B cell (primary cell): ENCODE measurements at regions not wholly inside any gene's neighbourhood (a gene's known extent, or its start where the extent isn't known, plus 50 kb on each side); places are given as distances from the start of the nearest gene placed in this dataset.

Source experiments
- ATAC-seq: fragments of 200-7000 bp; cut with Tn5 transposase; one replicate; pipeline ENCODE4 v1.10.0; 2021; ENCODE audit warnings: low read depth, mild to moderate bottlenecking, moderate number of reproducible peaks, moderate library complexity
- CTCF ChIA-PET: fragments of 350-600 bp; sonication (Branson Sonifier 250); formaldehyde crosslinking; loops from one replicate; lab custom pipeline; 2021; ENCODE audit warnings: antibody characterized with exemption, inconsistent platforms; lab: Charles Lee
- POLR2A ChIA-PET: fragments of 350-600 bp; sonication (Branson Sonifier 250); formaldehyde crosslinking; loops from one replicate; lab custom pipeline; 2021; ENCODE audit warnings: antibody characterized with exemption; lab: Charles Lee
- DNase-seq: peaks from one replicate; pipeline ENCODE4 v3.0.0; 2013
- H2AFZ ChIP-seq: 2 replicates; pipeline ENCODE4 v1.6.1; 2012; ENCODE audit warnings: mild to moderate bottlenecking, low read depth, low read length; ENCODE audit not compliant: insufficient read depth, poor library complexity, severe bottlenecking
- H3K27ac ChIP-seq, 2 donors: 1 replicate in 1 of 2; 2 replicates in 1 of 2; pipeline ENCODE4 v1.5.1; 2012 to 2013; ENCODE audit warnings: low read length in 2 of 2, mild to moderate bottlenecking in 2 of 2, moderate library complexity in 1 of 2
- H3K27me3 ChIP-seq, 4 experiments: fragments of 200-600 bp in 1 of 4; sonication (generic) in 1 of 4; replicated peaks in 1 of 4; 1 replicate in 2 of 4; 2 replicates in 2 of 4; pipeline versions ENCODE4 v1.6.1 to v1.7.0; 2013 to 2016; ENCODE audit warnings: low read length in 3 of 4, mild to moderate bottlenecking in 2 of 4, mixed read lengths in 1 of 4, moderate library complexity in 1 of 4; ENCODE audit not compliant: insufficient read depth in 4 of 4, control insufficient read depth in 3 of 4; ENCODE audit errors: control extremely low read depth in 1 of 4
- H3K36me3 ChIP-seq, 2 experiments: replicated peaks in 1 of 2; 1 replicate in 1 of 2; 2 replicates in 1 of 2; pipeline versions ENCODE4 v1.6.1 to v1.7.1; 2013; ENCODE audit warnings: low read length in 1 of 2; ENCODE audit not compliant: insufficient read depth in 2 of 2, control insufficient read depth in 1 of 2; ENCODE audit errors: control extremely low read depth in 1 of 2, extremely low read depth in 1 of 2
- H3K4me1 ChIP-seq, 2 donors: fragments of 200-600 bp in 1 of 2; sonication (generic) in 1 of 2; 1 replicate in 1 of 2; 2 replicates in 1 of 2; pipeline versions ENCODE4 v1.5.1 to v1.6.1; 2013 to 2017; ENCODE audit warnings: low read length in 2 of 2; ENCODE audit not compliant: control insufficient read depth in 2 of 2, insufficient read depth in 2 of 2
- H3K4me2 ChIP-seq: replicated peaks from 2 replicates; pipeline ENCODE3; 2012; ENCODE audit warnings: mild to moderate bottlenecking, low read depth, low read length; ENCODE audit not compliant: poor library complexity, severe bottlenecking
- H3K4me3 ChIP-seq, 5 experiments: fragments of 200-600 bp in 1 of 5; sonication (generic) in 1 of 5; 1 replicate in 3 of 5; 2 replicates in 2 of 5; pipeline versions ENCODE4 v1.5.1 to v1.7.0; 2011 to 2016; ENCODE audit warnings: low read length in 4 of 5, mild to moderate bottlenecking in 4 of 5, low read depth in 2 of 5, control low read depth in 1 of 5, moderate library complexity in 1 of 5; ENCODE audit not compliant: insufficient read depth in 1 of 5; ENCODE audit errors: control extremely low read depth in 1 of 5, extremely low read depth in 1 of 5
- H3K79me2 ChIP-seq: fragments of 200-600 bp; sonication (generic); one replicate; pipeline ENCODE4 v1.6.0; 2016; ENCODE audit warnings: low read length; ENCODE audit not compliant: control insufficient read depth, insufficient read depth
- H3K9ac ChIP-seq: fragments of 200-600 bp; sonication (generic); 2 replicates; pipeline ENCODE4 v1.6.1; 2017; ENCODE audit warnings: mild to moderate bottlenecking, low read length, moderate library complexity
- H3K9me3 ChIP-seq, 3 donors: one replicate each; pipeline versions ENCODE4 v1.6.1 to v1.7.1; 2013; ENCODE audit warnings: low read length in 2 of 3; ENCODE audit not compliant: control insufficient read depth in 2 of 3, insufficient read depth in 1 of 3; ENCODE audit errors: control extremely low read depth in 1 of 3
- H4K20me1 ChIP-seq: 2 replicates; pipeline ENCODE4 v1.6.0; 2012; ENCODE audit warnings: mild to moderate bottlenecking, low read length; ENCODE audit not compliant: insufficient read depth, control insufficient read depth, poor library complexity, severe bottlenecking
- H3K27ac Mint-ChIP-seq: one replicate; pipeline ENCODE4 v1.8.0; 2021; ENCODE audit warnings: mixed read lengths
- H3K27me3 Mint-ChIP-seq: one replicate; pipeline ENCODE4 v1.8.0; 2021; ENCODE audit warnings: mixed read lengths
- H3K4me1 Mint-ChIP-seq: one replicate; pipeline ENCODE4 v1.8.0; 2021; ENCODE audit warnings: mixed read lengths
- H3K4me3 Mint-ChIP-seq: one replicate; pipeline ENCODE4 v1.8.0; 2021; ENCODE audit warnings: mixed read lengths
- H3K9me3 Mint-ChIP-seq: one replicate; pipeline ENCODE4 v1.8.0; 2022; ENCODE audit warnings: mixed read lengths; ENCODE audit not compliant: insufficient read depth
- EZH2 ChIP-seq: IDR thresholded peaks from 2 replicates; pipeline ENCODE4 v1.6.1; 2012; ENCODE audit warnings: borderline replicate concordance, low read depth, mild to moderate bottlenecking, moderate library complexity, low read length; ENCODE audit not compliant: insufficient read depth, poor library complexity, severe bottlenecking
- WGBS: methylation state at CpG from one replicate; pipeline ENCODE4 v1.1.5; 2013; ENCODE audit warnings: missing lambda C conversion rate; ENCODE audit not compliant: insufficient coverage; 5-methylcytosine and 5-hydroxymethylcytosine counted together
- intact Hi-C: fragments of 100-400 bp; cut with micrococcal nuclease; formaldehyde crosslinking; loops from one replicate; pipeline ENCODE4 v1.10.0; 2022
- TF ChIP-seq, protein P1 (sequence below): fragments of 200-600 bp; IDR thresholded peaks from one replicate; pipeline ENCODE4 v1.8.0; 2022; ENCODE audit warnings: antibody characterized with exemption, mild to moderate bottlenecking

- CTCF ChIA-PET: no interaction called here
- Histone ChIP-seq H3K9me3 (no peaks in the 10 kb centered on the region), H4K20me1 (no peaks in the 10 kb centered on the region), H3K36me3 (no peaks in the 10 kb centered on the region), H2AFZ (no peak overlapping the region), H3K4me1 (no peaks in the 10 kb centered on the region), H3K27ac (no peak overlapping the region), H3K4me3 (no peak overlapping the region), H3K9ac (no peak overlapping the region), H3K27me3 (peaks cover 0 to 3% (median 1%) of the 10 kb centered on the region in 4 experiments), H3K4me2 (no peak overlapping the region), H3K79me2 (no peaks in the 10 kb centered on the region)
- POLR2A ChIA-PET: no interaction called here
- Mint-ChIP-seq H3K4me3 (no peak overlapping the region), H3K9me3 (no peaks in the 10 kb centered on the region), H3K4me1 (no peaks in the 10 kb centered on the region), H3K27ac (no peak overlapping the region), H3K27me3 (peaks cover 7% of the 10 kb centered on the region)
- TF ChIP-seq, protein P1, sequence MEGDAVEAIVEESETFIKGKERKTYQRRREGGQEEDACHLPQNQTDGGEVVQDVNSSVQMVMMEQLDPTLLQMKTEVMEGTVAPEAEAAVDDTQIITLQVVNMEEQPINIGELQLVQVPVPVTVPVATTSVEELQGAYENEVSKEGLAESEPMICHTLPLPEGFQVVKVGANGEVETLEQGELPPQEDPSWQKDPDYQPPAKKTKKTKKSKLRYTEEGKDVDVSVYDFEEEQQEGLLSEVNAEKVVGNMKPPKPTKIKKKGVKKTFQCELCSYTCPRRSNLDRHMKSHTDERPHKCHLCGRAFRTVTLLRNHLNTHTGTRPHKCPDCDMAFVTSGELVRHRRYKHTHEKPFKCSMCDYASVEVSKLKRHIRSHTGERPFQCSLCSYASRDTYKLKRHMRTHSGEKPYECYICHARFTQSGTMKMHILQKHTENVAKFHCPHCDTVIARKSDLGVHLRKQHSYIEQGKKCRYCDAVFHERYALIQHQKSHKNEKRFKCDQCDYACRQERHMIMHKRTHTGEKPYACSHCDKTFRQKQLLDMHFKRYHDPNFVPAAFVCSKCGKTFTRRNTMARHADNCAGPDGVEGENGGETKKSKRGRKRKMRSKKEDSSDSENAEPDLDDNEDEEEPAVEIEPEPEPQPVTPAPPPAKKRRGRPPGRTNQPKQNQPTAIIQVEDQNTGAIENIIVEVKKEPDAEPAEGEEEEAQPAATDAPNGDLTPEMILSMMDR: no peak
- TF ChIP-seq EZH2: no peak
- ATAC-seq: no peak
- intact Hi-C loops: no loop called here
- no peak for DNase-seq
- 56% methylated on average over 13 of the region's 16 CpGs for WGBS
Observed at GRCh38 chr11:119891055-119891768, 162.2 kb upstream of the NECTIN1 start.

DNA sequence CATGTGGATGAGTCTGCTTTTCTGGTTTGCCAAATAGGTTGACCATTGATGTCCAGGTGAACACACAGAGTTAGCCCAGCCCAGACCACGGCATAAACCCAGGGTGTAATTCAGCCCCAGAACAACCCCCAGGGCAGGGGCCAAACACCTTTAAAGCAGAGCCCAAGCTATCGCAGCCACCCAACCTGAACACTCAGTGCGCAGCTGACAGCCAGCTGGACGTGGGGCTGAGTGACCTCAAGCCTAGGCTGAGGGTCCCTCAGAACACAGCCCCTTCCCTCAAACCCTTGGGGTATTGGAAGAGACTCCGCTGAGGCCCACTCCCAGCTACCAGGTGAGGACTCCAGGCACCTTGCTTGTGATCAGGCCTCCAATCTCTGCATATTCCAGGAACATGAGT lies 161.5 kb upstream of the NECTIN1 start:
- no peaks in the 10 kb centered on the region for H3K9me3 Mint-ChIP-seq
- no peak overlapping the region for H3K27ac ChIP-seq
- H3K4me3 Mint-ChIP-seq: no peak overlapping the region
- 100% methylated on average over 4 of the region's 5 CpGs for WGBS
- DNase-seq: no peak
- intact Hi-C loops: no loop called here
- H3K9me3 ChIP-seq: no peaks in the 10 kb centered on the region
- no peak for ATAC-seq
- H3K4me3 ChIP-seq: no peak overlapping the region
- no peak overlapping the region for H3K27ac Mint-ChIP-seq
- H3K79me2 ChIP-seq: no peaks in the 10 kb centered on the region
- H3K4me2 ChIP-seq: no peak overlapping the region
- H3K27me3 ChIP-seq: peaks cover 0 to 3% (median 1%) of the 10 kb centered on the region in 4 experiments
- CTCF ChIA-PET: no interaction called here
- H4K20me1 ChIP-seq: no peaks in the 10 kb centered on the region
- H3K4me1 Mint-ChIP-seq: no peaks in the 10 kb centered on the region
- H3K36me3 ChIP-seq: no peaks in the 10 kb centered on the region
- POLR2A ChIA-PET: no interaction called here
- no peaks in the 10 kb centered on the region for H3K4me1 ChIP-seq
- no peak for TF ChIP-seq EZH2
- TF ChIP-seq, protein P1: no peak
- no peak overlapping the region for H2AFZ ChIP-seq
- H3K9ac ChIP-seq: no peak overlapping the region
- peaks cover 7% of the 10 kb centered on the region for H3K27me3 Mint-ChIP-seq
